GM19467 (cell line): ENCODE measurements at regions not wholly inside any gene's neighbourhood (a gene's known extent, or its start where the extent isn't known, plus 50 kb on each side); places are given as distances from the start of the nearest gene placed in this dataset.
A peak's percentile ranks its signal among the peaks of the same experiment; 100 is the strongest.

Experiments
- ATAC-seq: cut with Tn5 transposase; IDR thresholded peaks from one replicate; pipeline ENCODE4 v1.9.1; 2021; ENCODE audit warnings: mild to moderate bottlenecking, moderate library complexity; ENCODE audit not compliant: unreplicated experiment

- ATAC-seq: no peak
Observed at GRCh38 chrX:78213331-78213730, 73.9 kb upstream of the TAF9B start.

GRCh38 chrX:78199851-78200250 lies 60.4 kb upstream of the TAF9B start:
- ATAC-seq: peak; percentile 66
